ENCODE measurements at regions not wholly inside any gene's neighbourhood (a gene's known extent, or its start where the extent isn't known, plus 50 kb on each side); places are given as distances from the start of the nearest gene placed in this dataset.
"Not testable (repeated sequence)": the region's sequence is repeated elsewhere in the genome, so short reads cannot be mapped to it uniquely, and the experiment has no call there.

DNA sequence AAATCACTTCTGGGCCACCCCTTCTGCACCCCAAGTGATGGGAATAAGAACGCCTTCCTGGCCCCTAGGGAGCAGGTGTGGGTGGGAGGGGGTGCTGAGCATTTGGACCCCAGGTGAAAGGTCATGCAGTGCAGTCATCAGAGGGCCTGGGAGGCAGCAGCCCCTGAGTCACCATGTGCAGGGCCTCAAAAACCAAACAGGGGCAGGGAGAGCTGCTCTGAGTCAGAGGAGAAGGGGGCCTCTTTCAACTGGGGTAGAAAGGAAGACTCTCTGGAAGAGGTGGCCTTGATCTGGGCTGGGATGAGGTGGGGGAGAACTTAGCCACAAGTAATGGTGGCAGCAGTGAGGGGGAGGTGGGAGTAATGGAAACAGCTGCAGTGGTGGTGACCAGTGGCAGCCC is 164.3 kb downstream of the BUB3 start:
- DNase-seq (ENCODE audit: low read depth in 2 of 2): no peak

DNA sequence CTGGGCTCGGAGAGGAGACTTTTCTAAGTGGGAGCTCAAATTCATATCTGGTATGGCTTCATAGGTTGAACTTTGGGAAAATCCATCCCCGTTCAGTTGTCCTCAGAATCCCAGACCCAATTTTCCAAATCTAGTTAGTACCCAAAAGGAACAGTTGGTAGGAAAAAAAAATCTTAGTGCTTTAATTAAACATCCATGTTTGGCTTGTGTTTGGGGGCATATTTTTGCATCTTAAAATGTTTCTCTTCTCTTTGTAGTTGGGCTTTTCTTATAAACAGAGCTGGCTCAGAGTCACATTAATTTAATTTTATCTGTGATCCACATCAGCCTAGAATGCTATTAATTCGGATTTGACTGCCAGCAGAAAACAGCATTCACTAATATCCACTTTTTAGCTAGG is 165.9 kb downstream of the BUB3 start:
- DNase-seq (ENCODE audit: low read depth in 2 of 2): no peak

DNA sequence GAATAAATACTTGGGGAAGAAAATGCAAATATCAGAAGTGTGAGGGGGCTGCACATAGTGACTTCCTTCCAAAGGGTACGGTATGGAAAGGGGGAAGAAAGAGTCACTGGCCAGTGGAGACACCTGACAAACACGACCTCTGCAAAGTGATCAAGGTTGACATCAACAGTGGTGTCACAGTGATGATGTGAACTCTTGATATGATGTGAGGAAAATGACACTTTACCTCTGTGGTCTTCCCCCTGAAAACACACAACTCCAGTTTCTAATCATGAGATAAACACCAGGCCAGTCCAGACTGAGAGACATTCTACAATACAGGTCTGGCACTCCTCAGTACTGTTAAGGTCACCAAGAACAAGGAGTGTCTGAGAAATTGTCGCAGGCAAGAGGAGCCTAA is 169.7 kb downstream of the BUB3 start:
- DNase-seq (ENCODE audit: low read depth in 2 of 2): no peak

DNA sequence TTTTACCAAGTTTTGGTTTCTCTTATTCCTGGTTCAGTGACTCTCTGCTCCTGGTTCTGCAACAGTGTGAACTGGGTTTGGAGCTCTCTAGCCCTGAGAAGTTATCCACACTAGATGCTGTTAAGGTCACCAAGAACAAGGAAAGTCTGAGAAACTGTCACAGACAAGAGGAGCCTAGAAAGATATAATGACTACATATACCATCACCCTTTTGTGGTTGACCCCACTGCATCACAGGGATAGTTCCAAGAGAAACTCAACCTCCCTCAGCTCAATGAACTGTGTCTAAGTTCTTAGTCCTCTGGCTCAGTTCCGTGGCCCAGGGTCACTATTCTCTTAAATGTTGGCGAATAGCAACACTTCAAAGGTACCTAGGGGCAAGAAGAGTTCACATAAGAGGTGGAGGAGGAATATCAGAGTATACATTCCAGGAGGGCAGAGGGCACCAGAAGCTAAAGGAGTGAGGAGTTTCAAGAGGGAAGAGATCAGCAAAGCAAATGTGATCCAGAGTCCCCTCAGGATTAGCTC is 171.5 kb downstream of the BUB3 start:
- no peak for DNase-seq (ENCODE audit: low read depth in 2 of 2)

DNA sequence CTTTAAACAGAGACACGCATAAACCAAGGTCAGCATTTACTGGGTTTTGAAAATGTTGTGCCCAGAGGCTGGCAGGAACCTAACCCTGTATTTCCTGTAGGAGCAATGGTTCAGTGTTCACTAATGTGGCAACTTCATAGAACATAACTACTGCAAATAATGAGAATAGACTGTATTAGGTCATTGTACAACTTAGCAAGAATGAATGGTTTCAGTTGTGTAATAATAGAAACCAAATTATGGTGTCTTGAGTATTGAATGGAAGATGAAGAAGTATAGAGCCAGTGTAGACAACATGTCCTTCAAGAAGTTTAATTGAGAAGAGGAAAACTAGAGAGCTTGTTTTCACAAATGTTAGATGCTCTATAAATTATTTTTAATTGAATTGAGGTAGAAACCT is 172.5 kb downstream of the BUB3 start:
- DNase-seq (ENCODE audit: low read depth in 2 of 2): no peak

DNA sequence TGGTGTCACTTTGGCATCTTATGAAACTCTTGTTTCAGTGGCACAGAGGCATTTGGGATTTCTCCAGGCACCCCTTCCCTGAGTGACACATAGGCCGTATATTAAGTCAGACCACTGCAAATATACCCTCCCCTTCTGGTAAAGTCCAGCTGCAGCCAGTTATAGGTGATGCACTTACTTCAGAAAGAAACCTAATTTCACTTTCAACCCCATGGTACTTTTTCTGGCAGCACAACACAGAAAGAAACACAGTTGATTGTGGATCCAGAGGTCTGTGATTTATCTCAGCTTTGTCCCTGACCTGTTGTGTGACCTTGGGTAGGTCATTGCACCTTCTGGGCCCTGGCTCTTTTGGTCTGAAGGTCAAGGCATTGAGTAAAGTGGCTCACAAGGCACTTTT is 173.2 kb downstream of the BUB3 start:
- no peak for DNase-seq (ENCODE audit: low read depth in 2 of 2)

DNA sequence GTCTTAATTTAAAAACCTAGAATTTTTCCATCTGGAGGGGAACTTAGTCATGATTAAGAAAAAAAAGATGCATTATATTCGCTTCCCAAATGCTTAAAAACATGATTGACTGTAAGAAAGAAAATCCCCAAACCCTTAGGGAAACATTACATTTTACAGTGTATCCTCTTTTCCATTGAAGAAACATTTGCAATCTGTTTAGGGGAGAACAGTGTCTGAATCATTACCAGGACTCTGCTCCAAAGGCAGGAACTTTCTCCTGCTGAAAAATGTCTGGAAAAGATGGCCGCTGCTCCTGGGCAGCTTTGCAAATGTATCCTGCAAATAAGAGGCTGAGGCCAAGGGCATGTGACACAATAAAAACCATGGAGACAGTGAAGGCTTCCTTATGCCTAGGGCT is 173.7 kb downstream of the BUB3 start:
- DNase-seq (ENCODE audit: low read depth in 2 of 2): no peak

DNA sequence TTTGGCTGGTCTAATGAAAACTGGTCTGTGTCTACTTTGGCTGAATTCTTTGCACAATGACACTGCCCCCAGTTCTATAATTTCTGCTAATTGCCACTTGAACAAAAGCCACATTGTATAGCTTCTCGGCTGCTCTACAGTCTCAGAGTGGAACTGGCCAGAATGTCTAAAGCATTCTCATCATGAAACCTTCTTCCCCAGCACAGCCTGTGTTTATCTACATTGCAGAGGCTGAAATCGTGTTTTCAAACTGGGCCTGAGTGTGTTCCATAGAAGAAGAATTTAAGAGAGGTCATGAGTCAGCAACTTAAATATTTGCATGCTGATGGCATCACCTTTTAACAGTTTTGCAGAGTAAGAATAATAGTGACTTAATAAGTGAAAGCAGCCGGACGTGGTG is 177.2 kb downstream of the BUB3 start:
- DNase-seq (ENCODE audit: low read depth in 2 of 2): no peak

DNA sequence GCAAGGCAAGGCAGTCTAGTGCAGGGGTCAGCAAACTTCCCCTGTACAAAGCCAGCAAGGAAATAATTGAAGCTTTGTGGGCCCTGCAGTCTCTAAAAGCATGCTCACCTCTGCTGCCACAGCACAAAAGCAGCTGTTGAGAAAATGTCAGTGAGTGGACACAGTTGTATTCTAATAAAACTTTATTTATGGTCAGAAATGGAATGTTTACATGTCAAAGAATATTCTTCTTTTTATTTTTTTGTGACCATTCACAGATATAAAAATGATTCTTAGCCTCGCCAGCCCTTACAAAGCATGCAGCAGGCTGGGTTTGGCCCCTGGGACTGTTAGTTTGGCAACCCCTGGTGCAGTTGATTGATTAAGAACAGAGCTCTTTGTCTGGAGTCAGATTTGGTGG is 192.4 kb downstream of the BUB3 start:
- DNase-seq (ENCODE audit: low read depth in 2 of 2): no peak

DNA sequence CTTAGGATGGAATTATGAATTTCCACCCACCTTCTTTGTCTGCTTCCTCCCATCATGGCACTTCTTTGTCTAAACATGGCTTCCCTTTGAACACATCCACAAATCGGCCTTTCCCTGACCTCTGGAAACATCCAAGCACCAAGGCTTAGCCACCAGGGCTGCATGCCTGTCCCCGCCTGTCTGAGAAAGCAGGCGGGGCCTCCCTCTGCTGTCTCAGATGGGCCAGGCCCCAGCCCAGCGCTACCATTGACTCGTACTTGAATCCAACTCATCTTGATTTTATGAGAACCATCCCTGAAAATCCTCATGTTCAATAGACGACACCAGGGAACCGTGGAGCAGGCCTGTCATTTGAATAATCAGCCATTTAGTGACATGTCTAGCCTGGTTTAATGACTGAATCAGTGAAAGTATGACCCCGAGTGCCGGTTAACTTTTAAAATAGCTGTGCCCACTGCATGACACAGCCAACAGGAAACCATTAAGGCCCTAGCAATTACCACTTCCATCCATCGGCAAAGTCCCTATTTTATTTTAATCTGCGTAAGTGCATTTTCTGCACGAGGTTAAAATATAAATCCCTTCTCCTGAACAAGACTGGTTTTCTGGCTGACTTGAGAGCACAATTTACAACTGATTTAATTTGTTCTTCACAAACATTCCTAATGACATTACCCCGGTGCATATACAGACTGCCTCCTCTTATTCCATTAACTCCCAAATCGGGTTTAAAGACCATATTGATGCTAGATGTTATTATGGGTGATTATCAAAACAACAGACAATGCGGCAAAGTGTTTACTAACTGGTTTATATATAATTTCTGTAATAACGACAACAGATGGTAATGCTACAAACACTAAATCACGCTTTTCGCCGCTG is 194.7 kb downstream of the BUB3 start:
- no peak for DNase-seq (ENCODE audit: low read depth in 2 of 2)

DNA sequence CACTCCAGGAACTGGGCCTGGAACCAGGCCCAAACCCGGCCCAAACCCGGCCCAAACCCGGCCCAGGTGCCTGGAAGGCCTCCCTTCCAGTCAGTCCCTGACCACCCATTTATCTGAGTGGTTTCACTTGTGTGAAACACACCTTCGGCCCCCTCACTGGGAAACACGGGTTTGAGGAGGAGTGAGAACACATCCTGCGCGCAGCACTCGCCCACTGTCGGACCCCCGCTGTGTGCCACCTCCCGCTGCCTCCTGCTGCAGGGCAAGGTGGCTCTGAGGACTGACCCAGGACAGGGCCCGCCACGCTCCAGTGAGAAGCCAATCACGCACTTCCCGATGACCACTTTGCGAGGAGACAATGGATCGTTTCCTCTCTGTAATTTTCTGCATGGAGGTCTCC is 197.5 kb downstream of the BUB3 start:
- DNase-seq (ENCODE audit: low read depth in 2 of 2): no peak

DNA sequence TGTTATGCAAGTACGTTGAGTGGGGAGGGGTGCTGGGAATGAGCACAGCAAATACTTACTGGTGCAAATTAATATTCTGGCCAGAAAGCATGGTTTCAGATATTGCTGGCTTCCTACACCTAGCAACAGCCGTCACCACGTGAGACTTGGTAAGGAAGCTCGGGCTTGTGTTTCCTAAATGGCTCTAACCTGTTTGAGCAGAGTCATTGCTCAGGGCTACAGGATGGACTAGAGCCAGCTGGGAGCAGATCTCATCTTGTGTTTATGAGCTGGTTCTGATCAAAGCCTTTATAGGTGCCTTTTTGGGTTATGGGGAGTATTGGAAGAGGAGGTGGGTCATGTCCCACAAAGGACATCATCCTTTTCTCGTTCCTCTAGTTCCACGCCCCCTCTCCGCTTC is 200.3 kb downstream of the BUB3 start:
- DNase-seq (ENCODE audit: low read depth in 2 of 2): no peak

DNA sequence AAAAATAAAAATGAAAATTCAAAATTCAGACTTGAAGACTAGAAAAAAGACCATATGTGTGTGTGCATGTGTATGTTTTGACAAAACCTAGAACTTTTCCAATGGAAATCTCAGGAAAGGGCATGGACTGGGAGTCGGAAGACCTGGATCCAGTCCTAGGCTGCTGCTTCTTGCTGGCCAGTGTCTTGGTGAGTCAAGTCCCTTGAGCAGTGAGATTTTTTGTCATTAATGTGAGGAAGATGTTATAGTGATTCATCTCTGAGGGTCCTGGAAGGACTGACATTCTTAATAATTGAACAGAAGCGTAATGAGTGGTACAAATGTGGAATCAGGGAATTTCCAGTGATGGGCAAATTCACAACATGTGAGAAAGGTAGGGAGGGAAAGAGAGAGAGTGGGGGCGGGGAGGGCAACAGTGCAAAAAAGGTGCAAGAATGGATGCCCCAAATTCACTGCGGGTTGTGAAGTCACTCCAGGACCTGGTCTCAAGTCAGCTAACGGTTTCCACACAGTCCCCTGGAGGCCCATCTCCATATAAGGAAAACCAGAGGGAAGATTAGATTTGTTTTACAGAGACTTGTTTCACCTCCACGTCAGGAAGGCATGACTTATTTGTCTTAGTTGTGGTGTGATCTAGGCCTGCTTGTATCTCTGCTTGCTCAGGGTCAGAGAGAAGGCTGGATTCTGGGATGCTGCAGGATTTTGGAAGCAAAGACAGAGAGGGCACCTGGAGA is 201.7 kb downstream of the BUB3 start:
- DNase-seq (ENCODE audit: low read depth in 2 of 2): no peak

DNA sequence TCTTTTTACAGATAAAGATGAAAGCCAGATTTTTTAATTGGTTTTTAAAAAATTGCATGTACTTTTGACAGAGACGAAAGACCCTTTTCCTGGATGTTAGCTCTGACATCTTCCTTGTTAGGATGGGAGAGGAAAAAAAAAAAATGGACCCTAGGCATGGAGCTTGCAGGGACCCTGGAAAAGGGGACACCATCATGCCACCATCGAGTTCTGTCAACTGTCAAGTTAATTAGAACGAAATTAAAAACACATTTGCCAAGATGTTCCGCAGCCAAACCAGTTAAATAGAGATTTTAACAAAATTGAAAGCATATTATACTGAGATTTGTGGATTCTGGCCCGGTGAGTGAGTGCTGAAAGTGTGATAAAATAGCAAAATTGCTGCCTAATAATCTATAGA is 202.6 kb downstream of the BUB3 start:
- DNase-seq (ENCODE audit: low read depth in 2 of 2): no peak

DNA sequence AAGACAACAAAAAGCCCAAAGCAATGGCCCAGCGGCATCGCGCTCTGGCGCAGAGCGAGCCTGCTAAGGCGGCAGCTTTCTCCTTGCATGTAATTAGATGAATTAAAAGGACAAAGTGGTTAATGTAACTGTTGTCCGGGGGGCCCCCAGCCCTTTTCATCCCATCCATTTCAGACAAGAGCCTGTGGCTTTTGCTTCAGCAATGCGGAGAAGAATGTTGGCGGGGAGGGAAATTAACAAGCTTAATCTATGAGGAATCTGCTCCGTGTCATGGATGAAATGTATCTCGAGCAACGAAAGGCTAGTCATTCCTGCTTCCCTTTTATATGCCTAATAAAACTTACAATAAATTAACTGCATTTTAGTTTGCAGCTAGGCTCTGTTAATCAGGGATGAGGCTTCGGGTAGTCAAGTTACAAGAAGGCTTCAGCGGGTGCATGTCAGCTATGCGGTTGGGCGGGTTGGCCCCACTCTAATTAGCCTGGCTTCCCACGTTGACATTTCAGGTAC is 203.3 kb downstream of the BUB3 start:
- no peak for DNase-seq (ENCODE audit: low read depth in 2 of 2)

DNA sequence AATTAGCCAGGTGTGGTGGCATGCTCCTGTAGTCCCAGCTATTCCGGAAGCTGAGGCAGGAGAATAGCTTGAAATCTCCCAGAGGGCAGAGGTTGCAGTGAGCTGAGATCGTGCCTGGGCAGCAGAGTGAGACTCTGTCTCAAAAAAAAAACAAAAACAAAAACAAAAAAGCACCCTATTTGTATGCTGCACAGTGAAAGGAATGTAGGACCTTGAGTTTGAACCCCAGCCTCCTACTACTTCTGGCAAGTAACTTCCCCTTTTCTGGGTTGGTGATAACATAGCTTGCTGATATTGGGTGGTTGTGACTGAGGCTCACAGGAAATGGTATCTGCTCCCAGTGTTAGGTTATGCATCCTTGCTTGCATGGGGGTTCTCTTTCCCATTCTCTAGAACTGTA is 205.3 kb downstream of the BUB3 start:
- DNase-seq (ENCODE audit: low read depth in 2 of 2): no peak

DNA sequence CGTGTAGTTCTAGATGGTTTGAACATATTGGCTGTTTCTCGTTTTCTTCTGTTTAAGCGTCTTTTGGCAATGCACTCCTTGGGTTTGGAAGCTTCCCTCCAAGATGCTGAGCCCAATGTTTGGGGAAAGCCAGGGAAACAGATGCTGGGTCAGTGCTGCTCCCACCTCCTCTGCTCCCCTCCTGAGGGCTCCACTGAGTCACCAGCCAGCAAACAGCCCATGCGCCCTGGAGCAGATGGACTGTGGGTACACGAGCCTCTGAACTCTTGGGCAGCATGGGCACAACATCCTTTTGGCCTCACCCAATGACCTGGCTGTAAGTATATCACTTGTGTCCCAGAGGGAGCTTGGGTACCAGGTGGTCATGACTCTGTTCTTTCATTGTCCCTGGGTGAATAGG is 207.6 kb downstream of the BUB3 start:
- DNase-seq (ENCODE audit: low read depth in 2 of 2): no peak

DNA sequence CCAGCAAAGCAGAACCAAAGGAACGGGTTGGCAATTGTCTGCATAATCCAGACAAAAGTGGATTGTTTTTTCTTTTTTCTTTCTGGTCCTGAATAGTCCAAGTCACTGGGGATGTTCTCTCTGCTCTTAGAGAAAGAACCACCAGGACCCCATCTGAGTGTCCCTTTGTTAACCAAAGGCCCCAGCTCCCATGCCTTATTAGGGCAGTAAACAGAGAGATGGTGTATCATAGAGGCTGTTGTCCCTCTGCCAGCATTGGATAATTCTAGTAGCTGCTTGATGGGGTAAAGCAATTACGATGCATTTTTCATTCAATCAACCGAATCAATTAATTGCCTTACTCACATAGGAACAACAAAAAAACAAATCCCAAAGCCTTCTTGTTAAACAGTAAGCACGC is 213.0 kb downstream of the BUB3 start:
- no peak for DNase-seq (ENCODE audit: low read depth in 2 of 2)

DNA sequence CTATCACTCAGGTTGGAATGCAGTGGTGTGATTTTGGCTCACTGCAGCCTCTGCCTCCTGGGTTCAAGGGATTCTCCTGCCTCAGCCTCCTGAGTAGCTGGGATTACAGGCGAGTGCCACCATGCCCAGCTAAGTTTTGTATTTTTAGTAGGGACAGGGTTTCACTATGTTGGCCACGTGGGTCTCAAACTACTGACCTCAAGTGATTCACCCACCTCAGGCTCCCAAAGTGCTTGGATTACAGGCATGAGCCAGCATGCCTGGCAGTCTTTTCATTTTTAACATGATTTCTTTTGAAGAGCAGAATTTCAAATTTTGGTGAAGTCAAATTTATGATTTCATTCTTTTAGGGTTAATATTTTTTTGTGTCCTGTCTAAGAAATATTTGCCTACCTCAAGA is 217.4 kb downstream of the BUB3 start:
- DNase-seq (ENCODE audit: low read depth in 2 of 2): not testable (repeated sequence)

DNA sequence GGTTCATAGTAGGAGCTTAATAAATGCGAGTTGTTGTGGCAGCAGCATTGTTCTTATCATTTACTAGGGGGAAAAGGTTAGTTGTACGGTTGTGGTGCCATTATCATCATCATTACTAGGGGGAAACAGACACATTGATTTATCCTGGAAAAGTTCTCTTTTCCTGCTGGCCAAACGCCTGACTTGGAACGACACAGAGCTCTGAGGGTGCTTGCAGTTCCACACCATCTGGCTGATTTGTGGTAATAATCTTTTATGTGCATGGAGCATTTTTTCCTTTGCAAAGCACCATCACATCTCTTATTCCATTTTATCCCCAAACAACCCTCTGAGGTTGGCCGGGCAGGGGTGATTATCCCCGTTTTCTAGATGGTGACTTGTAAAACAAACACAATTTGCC is 219.4 kb downstream of the BUB3 start:
- DNase-seq (ENCODE audit: low read depth in 2 of 2): no peak

DNA sequence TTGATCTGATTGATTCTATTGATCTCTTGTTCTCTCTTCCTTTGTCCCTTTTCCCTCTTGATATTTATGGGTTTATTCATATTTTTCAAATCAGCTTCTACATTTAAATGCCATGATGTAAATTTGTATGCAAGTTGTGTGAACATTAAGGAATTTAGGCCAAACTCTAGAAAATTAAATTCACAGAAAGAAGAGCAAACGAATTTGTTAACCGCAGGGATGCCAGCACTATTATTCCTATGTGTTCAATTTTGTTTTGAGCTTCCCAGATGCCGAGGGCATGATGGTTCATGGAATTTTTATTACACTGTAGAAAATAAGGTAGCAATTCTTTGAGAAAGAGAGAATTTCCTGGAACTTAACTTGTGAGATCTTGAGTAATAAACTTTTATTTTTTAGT is 220.9 kb downstream of the BUB3 start:
- no peak for DNase-seq (ENCODE audit: low read depth in 2 of 2)

DNA sequence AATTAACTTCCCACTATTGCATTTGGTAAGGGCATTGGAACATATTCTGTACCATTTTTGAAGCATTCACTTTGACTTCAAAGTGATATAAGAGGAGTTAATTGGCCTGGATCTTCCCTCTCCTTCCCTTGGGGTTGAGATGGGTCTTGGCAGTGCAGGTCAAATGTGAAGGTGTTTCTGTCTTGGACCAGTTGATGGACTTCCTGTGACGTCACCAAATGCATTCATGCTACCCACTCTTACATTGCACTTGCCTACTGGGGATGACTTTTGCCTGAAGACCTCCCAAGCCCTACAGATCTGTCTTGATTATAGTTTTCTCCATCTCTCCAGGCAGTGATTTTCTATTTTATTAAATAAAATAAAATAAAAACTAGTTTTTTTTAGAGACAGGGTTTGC is 221.5 kb downstream of the BUB3 start:
- no peak for DNase-seq (ENCODE audit: low read depth in 2 of 2)

DNA sequence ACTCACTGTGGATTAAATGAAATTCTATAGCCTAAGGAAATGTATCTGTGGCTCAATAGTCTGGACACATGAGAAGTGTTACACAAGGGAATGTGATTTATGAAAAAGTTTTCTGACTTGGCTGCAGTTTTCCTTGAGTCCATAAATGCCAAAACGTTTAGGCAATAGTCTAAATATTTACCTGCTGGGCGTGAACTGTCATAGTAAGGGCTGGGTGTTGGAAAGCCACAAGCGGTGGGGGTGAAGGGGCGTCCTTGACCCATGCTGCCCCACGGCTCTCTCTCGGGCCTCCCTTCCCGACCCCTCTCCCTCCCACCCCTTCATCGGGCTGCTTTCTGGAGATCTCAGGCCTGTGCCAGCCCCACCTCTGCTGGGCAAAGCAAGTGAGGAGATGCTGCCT is 223.7 kb downstream of the BUB3 start:
- DNase-seq (ENCODE audit: low read depth in 2 of 2): no peak
